ENCODE measurements at regions not wholly inside any gene's neighbourhood (a gene's known extent, or its start where the extent isn't known, plus 50 kb on each side); places are given as distances from the start of the nearest gene placed in this dataset.

DNA sequence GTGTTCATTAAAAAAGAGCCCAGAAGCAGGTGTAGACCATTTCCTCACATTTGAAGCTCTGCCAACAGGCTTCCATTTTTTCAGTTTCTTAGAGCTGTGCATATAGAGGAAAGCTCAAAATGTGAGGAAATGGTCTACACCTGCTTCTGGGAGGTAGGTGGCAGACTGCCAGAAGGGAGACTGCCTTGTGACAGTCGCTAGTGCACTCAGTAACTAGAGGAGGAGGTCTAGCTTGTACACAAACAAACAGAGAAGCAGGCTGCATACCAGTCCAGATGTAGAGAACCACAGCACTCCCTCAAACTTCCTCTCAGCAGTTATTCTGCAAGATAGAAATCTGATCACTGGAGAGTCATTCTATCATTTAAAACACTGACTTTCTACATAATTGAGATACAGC lies 800.2 kb downstream of the EFNB2 start:
- no peak for TF ChIP-seq CTCF (IDR thresholded peaks at IDR 0.05)

DNA sequence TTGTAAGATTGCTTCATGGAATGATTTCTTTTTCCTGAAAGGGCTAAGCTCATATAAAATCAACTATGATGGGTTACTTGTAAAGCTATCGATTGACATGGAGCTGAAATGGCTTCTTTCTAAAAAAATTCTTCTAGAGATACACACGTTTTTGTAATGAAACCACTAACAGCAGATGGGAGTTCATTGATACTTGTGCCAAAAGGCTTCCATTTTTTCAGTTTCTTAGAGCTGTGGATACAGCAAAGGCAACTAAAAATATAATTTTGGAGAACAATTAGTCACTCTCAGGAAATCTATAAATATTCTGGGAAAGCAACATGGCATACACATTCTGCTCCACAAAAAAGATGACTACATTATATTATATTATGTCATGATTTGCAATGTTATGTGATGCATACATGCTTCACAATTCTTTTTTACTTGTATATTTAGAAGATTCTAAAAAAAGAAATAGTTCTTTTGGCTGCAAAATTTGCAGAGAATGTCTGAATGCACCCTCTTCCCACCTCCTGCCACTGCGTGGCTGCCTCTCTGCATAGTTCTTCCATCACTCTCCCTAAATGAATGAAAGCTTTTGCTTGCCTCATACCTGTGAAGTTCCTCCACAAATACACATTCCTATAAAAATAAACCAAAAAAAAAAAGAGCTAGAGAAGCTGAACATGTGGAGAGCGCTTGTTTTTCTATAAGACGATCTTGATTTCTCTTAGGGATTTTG lies 802.5 kb downstream of the EFNB2 start:
- H3K27ac ChIP-seq = no peak overlapping the region
- intact Hi-C loops (cut with DNase I; ENCODE audit: low total_unique reads) = no loop called here
- no peaks in the 10 kb centered on the region for H3K9me3 ChIP-seq
- no peaks in the 10 kb centered on the region for H3K27me3 ChIP-seq
- H3K4me3 ChIP-seq = no peak overlapping the region
- no peak for DNase-seq
- H3K36me3 ChIP-seq = no peaks in the 10 kb centered on the region
- H3K4me1 ChIP-seq = no peaks in the 10 kb centered on the region
- TF ChIP-seq CTCF (IDR thresholded peaks at IDR 0.05) = no peak

More for the DNA sequence above, 800.2 kb downstream of the EFNB2 start:
- H3K27ac ChIP-seq = no peak overlapping the region
- no peak overlapping the region for H3K4me3 ChIP-seq
- H3K4me1 ChIP-seq = no peaks in the 10 kb centered on the region
- DNase-seq = no peak
- no peaks in the 10 kb centered on the region for H3K27me3 ChIP-seq
- intact Hi-C loops (cut with DNase I; ENCODE audit: low total_unique reads) = no loop called here
- H3K9me3 ChIP-seq = no peaks in the 10 kb centered on the region
- no peaks in the 10 kb centered on the region for H3K36me3 ChIP-seq

DNA sequence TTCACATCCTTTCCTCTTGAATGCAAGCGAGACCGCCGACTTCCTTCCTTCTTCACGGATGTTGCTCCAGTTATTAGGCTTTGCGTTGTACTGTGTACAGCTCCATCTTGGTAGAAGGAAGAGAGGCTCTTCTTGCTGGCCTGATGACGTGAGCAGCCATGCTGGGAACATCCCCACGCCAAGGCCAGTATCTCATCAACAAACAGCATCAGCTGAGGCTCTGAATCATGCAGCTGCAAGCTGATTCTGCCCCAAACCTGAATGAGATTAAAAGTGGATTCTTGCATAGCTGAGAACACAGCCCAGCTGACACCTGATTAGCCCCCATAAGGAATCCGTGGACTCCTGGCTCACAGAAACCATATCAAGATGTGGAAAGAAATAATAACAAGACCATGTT lies 809.6 kb downstream of the EFNB2 start:
- Histone ChIP-seq H3K27ac (no peak overlapping the region), H3K27me3 (no peaks in the 10 kb centered on the region), H3K4me3 (no peak overlapping the region), H3K36me3 (no peaks in the 10 kb centered on the region), H3K4me1 (no peaks in the 10 kb centered on the region), H3K9me3 (no peaks in the 10 kb centered on the region)
- intact Hi-C loops (cut with DNase I; ENCODE audit: low total_unique reads) = no loop called here
- DNase-seq = no peak
- TF ChIP-seq CTCF (IDR thresholded peaks at IDR 0.05) = no peak

DNA sequence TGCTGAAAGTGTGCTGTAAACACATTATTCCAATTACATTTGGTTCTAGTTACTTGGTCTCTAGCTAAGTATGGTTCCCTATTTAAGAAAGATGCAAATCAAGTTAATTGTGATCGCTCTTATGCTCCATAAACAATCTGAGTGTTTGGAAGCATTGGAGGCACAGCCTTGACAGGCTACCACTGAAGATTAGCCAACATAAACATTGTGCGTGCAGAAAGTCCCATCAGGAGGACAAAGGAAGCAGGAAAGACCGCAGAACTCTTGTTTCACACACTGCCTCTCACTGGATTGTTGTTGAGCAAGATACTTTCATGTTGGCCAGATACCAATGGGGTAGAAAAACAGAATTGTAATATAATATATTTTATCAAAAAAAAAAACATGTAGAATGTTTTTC lies 814.4 kb downstream of the EFNB2 start:
- intact Hi-C loops (cut with DNase I; ENCODE audit: low total_unique reads) = no loop called here
- TF ChIP-seq CTCF (IDR thresholded peaks at IDR 0.05) = no peak
- no peaks in the 10 kb centered on the region for H3K9me3 ChIP-seq
- H3K4me1 ChIP-seq = no peaks in the 10 kb centered on the region
- no peaks in the 10 kb centered on the region for H3K36me3 ChIP-seq
- no peak overlapping the region for H3K4me3 ChIP-seq
- no peak overlapping the region for H3K27ac ChIP-seq
- DNase-seq = no peak
- H3K27me3 ChIP-seq = no peaks in the 10 kb centered on the region

DNA sequence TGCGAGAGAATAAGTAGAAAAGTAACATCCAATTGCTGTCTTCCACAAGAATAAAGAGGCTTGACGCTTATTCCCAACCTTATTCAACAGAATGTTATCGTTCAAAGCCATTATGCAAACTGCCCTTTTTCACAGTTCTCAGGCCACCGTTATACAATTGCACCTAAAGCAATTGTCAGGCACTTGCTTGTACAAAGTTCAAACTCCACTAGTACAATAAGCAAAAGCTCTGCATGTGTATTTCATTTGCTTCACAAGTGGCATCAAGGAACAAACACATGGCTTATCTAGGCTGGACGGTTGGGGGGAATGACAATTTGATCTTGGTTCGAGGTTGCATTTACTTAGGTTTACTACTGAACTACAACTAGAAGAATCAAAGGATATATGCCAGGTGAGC lies 815.6 kb downstream of the EFNB2 start:
- no peak overlapping the region for H3K4me3 ChIP-seq
- H3K36me3 ChIP-seq = no peaks in the 10 kb centered on the region
- H3K4me1 ChIP-seq = no peaks in the 10 kb centered on the region
- H3K27ac ChIP-seq = no peak overlapping the region
- no peaks in the 10 kb centered on the region for H3K9me3 ChIP-seq
- intact Hi-C loops (cut with DNase I; ENCODE audit: low total_unique reads) = no loop called here
- no peak for DNase-seq
- H3K27me3 ChIP-seq = no peaks in the 10 kb centered on the region
- no peak for TF ChIP-seq CTCF (IDR thresholded peaks at IDR 0.05)

DNA sequence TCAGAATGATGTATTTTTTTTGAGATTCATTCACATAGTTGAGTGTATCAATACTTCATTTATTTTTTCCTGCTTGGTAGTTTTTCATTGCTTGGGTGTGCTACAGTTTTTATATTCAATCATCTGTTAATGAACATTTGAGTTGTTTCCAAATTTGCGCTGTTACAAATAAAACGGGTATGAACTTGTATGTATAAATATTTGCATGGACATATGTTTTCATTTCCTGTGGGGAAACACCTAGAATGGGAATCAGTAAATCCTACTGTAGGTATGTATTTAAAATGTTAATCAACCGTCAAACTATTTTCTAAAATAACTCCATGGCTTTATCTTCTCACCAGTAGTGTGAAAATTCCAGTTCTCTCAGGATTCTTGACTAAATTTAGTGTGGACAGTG lies 826.3 kb downstream of the EFNB2 start:
- no peak for TF ChIP-seq CTCF (IDR thresholded peaks at IDR 0.05)
- no peak overlapping the region for H3K4me3 ChIP-seq
- H3K4me1 ChIP-seq = no peaks in the 10 kb centered on the region
- no peak overlapping the region for H3K27ac ChIP-seq
- DNase-seq = no peak
- no peaks in the 10 kb centered on the region for H3K9me3 ChIP-seq
- H3K36me3 ChIP-seq = no peaks in the 10 kb centered on the region
- intact Hi-C loops (cut with DNase I; ENCODE audit: low total_unique reads) = no loop called here
- H3K27me3 ChIP-seq = no peaks in the 10 kb centered on the region
